H1 (cell line): ENCODE measurements at regions not wholly inside any gene's neighbourhood (a gene's known extent, or its start where the extent isn't known, plus 50 kb on each side); places are given as distances from the start of the nearest gene placed in this dataset. TPM values are rescaled to one million over a fixed set of nuclear protein-coding genes. Genes with fewer than 3 reads are reported as not detected.

Experiments
- small RNA-seq: library from polyadenylated mRNA; stranded (forward); fragments of <200 nt; extraction: miRNeasy Mini kit (QIAGEN cat#:217004); gene quantifications from one replicate; pipeline ENCODE3, GENCODE V24; 2013; ENCODE audit not compliant: insufficient read depth

Small RNA genes in the stretch of these regions (small RNA-seq; reads per million reads assigned to genes)
- not detected for gene RF02101
- gene RNU6ATAC21P = not detected
